ENCODE measurements at regions not wholly inside any gene's neighbourhood (a gene's known extent, or its start where the extent isn't known, plus 50 kb on each side); places are given as distances from the start of the nearest gene placed in this dataset.

DNA sequence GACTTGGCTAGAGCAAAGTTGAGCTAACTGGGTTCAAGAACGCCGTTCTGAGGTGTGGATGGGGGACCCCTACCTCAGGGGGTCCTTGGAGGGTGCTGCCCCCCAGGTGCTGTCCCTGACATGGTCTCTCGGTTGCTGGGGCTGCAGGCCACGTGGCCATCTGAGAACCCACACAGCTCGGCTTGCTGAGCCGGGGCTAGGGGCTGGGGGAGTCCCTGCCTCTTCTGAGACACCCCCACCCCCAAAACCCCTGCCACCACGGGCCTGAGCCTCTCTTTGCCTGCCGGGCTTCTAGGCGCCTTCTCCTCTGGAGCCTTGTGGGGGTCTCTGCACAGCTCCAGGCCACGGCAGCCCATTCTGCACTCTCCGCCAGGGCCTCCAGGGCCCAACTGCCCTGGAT is 52.0 kb upstream of the LAMA1 start:
- H3K36me3 ChIP-seq (replicated peaks in 1 of 2; ENCODE audit: control insufficient read depth in 1 of 2, insufficient read depth in 2 of 2, low read length in 1 of 2): no peaks in the 10 kb centered on the region
- no peaks in the 10 kb centered on the region for H3K79me2 ChIP-seq (ENCODE audit: insufficient read depth)
- H4K20me1 ChIP-seq (ENCODE audit: insufficient read depth): no peaks in the 10 kb centered on the region
- no peak overlapping the region for H3K4me2 ChIP-seq
- H3K9me3 ChIP-seq: no peaks in the 10 kb centered on the region
- no peak for TF ChIP-seq EP300 (IDR thresholded peaks at IDR 0.05; ENCODE audit: borderline replicate concordance in 1 of 2, low read depth in 1 of 2, low read length in 1 of 2)
- no peak for TF ChIP-seq GABPA (IDR thresholded peaks at IDR 0.05; ENCODE audit: low read depth)
- no peak for TF ChIP-seq FOXJ3 (CRISPR knock-in tag; IDR thresholded peaks at IDR 0.05)
- no peak for TF ChIP-seq TCF12 (IDR thresholded peaks at IDR 0.05)
- TF ChIP-seq TAF1 (IDR thresholded peaks at IDR 0.05; ENCODE audit: borderline replicate concordance, low read depth, low read length): no peak
- no peak for TF ChIP-seq NRF1 (IDR thresholded peaks at IDR 0.05; ENCODE audit: low read depth, low read length)
- TF ChIP-seq TEAD4 (IDR thresholded peaks at IDR 0.05; ENCODE audit: borderline replicate concordance, insufficient read depth): no peak
- no peak for TF ChIP-seq GATA2 (CRISPR knock-in tag; IDR thresholded peaks at IDR 0.05)
- no peak for TF ChIP-seq RAD21 (IDR thresholded peaks at IDR 0.05; ENCODE audit: low read length)
- TF ChIP-seq SMC3 (IDR thresholded peaks at IDR 0.05; ENCODE audit: low read depth, low read length): no peak
- TF ChIP-seq RCOR1 (IDR thresholded peaks at IDR 0.05; ENCODE audit: low read length): no peak
- TF ChIP-seq FOXM1 (IDR thresholded peaks at IDR 0.05; ENCODE audit: low read depth): no peak
- TF ChIP-seq, protein P1, sequence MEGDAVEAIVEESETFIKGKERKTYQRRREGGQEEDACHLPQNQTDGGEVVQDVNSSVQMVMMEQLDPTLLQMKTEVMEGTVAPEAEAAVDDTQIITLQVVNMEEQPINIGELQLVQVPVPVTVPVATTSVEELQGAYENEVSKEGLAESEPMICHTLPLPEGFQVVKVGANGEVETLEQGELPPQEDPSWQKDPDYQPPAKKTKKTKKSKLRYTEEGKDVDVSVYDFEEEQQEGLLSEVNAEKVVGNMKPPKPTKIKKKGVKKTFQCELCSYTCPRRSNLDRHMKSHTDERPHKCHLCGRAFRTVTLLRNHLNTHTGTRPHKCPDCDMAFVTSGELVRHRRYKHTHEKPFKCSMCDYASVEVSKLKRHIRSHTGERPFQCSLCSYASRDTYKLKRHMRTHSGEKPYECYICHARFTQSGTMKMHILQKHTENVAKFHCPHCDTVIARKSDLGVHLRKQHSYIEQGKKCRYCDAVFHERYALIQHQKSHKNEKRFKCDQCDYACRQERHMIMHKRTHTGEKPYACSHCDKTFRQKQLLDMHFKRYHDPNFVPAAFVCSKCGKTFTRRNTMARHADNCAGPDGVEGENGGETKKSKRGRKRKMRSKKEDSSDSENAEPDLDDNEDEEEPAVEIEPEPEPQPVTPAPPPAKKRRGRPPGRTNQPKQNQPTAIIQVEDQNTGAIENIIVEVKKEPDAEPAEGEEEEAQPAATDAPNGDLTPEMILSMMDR (IDR thresholded peaks at IDR 0.05): no peak
- no peak for TF ChIP-seq ELF1 (IDR thresholded peaks at IDR 0.05)
- TF ChIP-seq FOSL2 (IDR thresholded peaks at IDR 0.05; ENCODE audit: borderline replicate concordance, low read depth): no peak
- TF ChIP-seq NFIC (IDR thresholded peaks at IDR 0.05; ENCODE audit: borderline replicate concordance): no peak
- no peak for TF ChIP-seq POLR2AphosphoS5 (IDR thresholded peaks at IDR 0.05; ENCODE audit: low read depth, low read length)
- no peak for TF ChIP-seq REST (IDR thresholded peaks at IDR 0.05; ENCODE audit: low read depth, low read length)
- TF ChIP-seq CHD2 (IDR thresholded peaks at IDR 0.05; ENCODE audit: low read length, partially characterized antibody): no peak
- 43% methylated on average over 6 of the region's 11 CpGs for WGBS (ENCODE audit: low lambda C conversion rate)
- H2AFZ ChIP-seq (ENCODE audit: low read depth): no peak overlapping the region
- CTCF ChIA-PET: interaction anchor here (0.8 kb wide), 1 partner anchor 8 kb away, joined by 3 read pairs; no protein-coding TSS in a partner anchor
- no peak overlapping the region for H3K9ac ChIP-seq
- DNase-seq: no peak
- no peaks in the 10 kb centered on the region; a peak in 1 of 4 replicates for H3K4me1 ChIP-seq (ENCODE audit: control insufficient read depth in 1 of 2, insufficient read depth in 2 of 2, low read depth in 1 of 2, low read length in 1 of 2)
- no peaks in the 10 kb centered on the region for H3K9me2 ChIP-seq
- no peak overlapping the region for H3K27ac ChIP-seq (ENCODE audit: low read depth in 2 of 2, low read length in 1 of 2)
- no peaks in the 10 kb centered on the region for H3K27me3 ChIP-seq (ENCODE audit: insufficient read depth)
- no peaks in the 10 kb centered on the region for H3F3A ChIP-seq (replicated peaks; ENCODE audit: insufficient read depth)
- H3K4me3 ChIP-seq (ENCODE audit: low read depth in 2 of 2, low read length in 1 of 2): no peak overlapping the region
- POLR2A ChIA-PET: no interaction called here

All from SK-N-SH (cell line).